ENCODE measurements at regions not wholly inside any gene's neighbourhood (a gene's known extent, or its start where the extent isn't known, plus 50 kb on each side); places are given as distances from the start of the nearest gene placed in this dataset.

DNA sequence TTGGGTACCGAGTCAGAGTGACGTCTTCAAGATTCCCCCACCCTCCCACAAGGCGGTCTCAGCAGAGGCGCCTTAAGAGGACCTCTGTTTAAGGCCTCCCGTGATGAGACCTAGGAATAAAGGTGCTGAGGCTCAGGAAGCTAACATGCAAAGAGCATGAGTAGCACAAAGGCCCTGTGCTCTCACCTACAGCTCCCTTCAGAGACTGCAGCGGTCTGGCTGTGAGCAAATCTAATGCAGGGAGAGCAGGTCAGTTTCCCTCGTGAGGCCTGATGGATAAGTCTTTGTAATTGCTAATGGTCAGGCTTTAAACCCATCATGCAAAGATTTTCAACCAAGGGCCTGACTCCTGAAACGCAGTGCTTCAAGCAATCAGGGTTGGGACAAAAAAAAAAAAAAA lies 909.3 kb upstream of the GHITM start:
- no peak overlapping the region for H2AFZ ChIP-seq (ENCODE audit: low read length)
- no peak overlapping the region for H3K4me2 ChIP-seq (ENCODE audit: low read length)
- DNase-seq (no peak), ATAC-seq (no peak)
- H3F3A ChIP-seq (ENCODE audit: low read length, unreplicated experiment): no peaks in the 10 kb centered on the region
- no peaks in the 10 kb centered on the region for H3K9me3 ChIP-seq (ENCODE audit: low read length)
- no peaks in the 10 kb centered on the region for H4K20me1 ChIP-seq (ENCODE audit: low read length)
- no peaks in the 10 kb centered on the region for H3K27me3 ChIP-seq (ENCODE audit: low read length)
- intact Hi-C loops (cut with micrococcal nuclease): no loop called here
- ChIA-PET POLR2A (ENCODE audit: unreplicated experiment) (no interaction called here), CTCF (no interaction called here)
- BruUV-seq (replicated peaks): no TSS peak
- TF ChIP-seq EZH2 (IDR thresholded peaks at IDR 0.05; ENCODE audit: low read length, unreplicated experiment): no peak
- no peak for TF ChIP-seq EZH2phosphoT487 (IDR thresholded peaks at IDR 0.05; ENCODE audit: borderline replicate concordance, low read length)
- TF ChIP-seq, protein P1, sequence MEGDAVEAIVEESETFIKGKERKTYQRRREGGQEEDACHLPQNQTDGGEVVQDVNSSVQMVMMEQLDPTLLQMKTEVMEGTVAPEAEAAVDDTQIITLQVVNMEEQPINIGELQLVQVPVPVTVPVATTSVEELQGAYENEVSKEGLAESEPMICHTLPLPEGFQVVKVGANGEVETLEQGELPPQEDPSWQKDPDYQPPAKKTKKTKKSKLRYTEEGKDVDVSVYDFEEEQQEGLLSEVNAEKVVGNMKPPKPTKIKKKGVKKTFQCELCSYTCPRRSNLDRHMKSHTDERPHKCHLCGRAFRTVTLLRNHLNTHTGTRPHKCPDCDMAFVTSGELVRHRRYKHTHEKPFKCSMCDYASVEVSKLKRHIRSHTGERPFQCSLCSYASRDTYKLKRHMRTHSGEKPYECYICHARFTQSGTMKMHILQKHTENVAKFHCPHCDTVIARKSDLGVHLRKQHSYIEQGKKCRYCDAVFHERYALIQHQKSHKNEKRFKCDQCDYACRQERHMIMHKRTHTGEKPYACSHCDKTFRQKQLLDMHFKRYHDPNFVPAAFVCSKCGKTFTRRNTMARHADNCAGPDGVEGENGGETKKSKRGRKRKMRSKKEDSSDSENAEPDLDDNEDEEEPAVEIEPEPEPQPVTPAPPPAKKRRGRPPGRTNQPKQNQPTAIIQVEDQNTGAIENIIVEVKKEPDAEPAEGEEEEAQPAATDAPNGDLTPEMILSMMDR (conservative IDR thresholded peaks at IDR 0.05; ENCODE audit: low read depth, low read length): no peak
- no peaks in the 10 kb centered on the region for H3K9me2 ChIP-seq (replicated peaks; ENCODE audit: low read length)
- no peak overlapping the region for H3K9ac ChIP-seq (ENCODE audit: low read length)
- no peaks in the 10 kb centered on the region for H3K36me3 ChIP-seq (ENCODE audit: low read depth, low read length)
- no peaks in the 10 kb centered on the region for H3K79me2 ChIP-seq (ENCODE audit: low read length)
- no peaks in the 10 kb centered on the region for H3K4me1 ChIP-seq (ENCODE audit: insufficient read depth, low read length)
- no peak overlapping the region for H3K27ac ChIP-seq (ENCODE audit: low read length)
- H3K4me3 ChIP-seq (ENCODE audit: low read length): no peak overlapping the region

DNA sequence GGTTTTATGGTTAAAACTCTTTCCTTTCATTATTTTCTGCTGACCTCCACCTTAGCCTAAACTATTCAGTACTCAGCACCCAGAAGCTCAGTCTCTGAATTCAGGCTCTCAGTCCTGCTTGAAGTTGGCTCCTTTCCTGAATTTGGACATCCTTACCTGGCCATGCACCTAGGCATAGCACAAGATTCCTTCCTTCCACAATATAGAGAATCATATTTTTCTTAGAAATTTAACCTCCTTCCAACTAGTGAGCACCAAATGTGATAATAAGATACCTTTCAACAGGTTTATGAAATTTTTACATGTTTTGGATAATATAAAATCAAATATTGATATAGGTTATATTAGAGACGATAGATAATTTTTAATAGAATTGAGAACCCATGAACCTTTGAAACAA lies 905.6 kb upstream of the GHITM start:
- CTCF ChIA-PET: no interaction called here
- no peak overlapping the region for H3K9ac ChIP-seq (ENCODE audit: low read length)
- H3K4me2 ChIP-seq (ENCODE audit: low read length): no peak overlapping the region
- POLR2A ChIA-PET (ENCODE audit: unreplicated experiment): no interaction called here
- H4K20me1 ChIP-seq (ENCODE audit: low read length): no peaks in the 10 kb centered on the region
- no peaks in the 10 kb centered on the region for H3F3A ChIP-seq (ENCODE audit: low read length, unreplicated experiment)
- intact Hi-C loops (cut with micrococcal nuclease): no loop called here
- H3K36me3 ChIP-seq (ENCODE audit: low read depth, low read length): no peaks in the 10 kb centered on the region
- no peaks in the 10 kb centered on the region for H3K9me2 ChIP-seq (replicated peaks; ENCODE audit: low read length)
- H3K27ac ChIP-seq (ENCODE audit: low read length): no peak overlapping the region
- no peaks in the 10 kb centered on the region for H3K79me2 ChIP-seq (ENCODE audit: low read length)
- H2AFZ ChIP-seq (ENCODE audit: low read length): no peak overlapping the region
- no TSS peak for BruUV-seq (replicated peaks)
- no peaks in the 10 kb centered on the region for H3K27me3 ChIP-seq (ENCODE audit: low read length)
- TF ChIP-seq EZH2phosphoT487 (IDR thresholded peaks at IDR 0.05; ENCODE audit: borderline replicate concordance, low read length) (no peak), EZH2 (IDR thresholded peaks at IDR 0.05; ENCODE audit: low read length, unreplicated experiment) (no peak)
- TF ChIP-seq, protein P1 (conservative IDR thresholded peaks at IDR 0.05; ENCODE audit: low read depth, low read length): no peak
- H3K4me1 ChIP-seq (ENCODE audit: insufficient read depth, low read length): no peaks in the 10 kb centered on the region
- DNase-seq: no peak
- H3K9me3 ChIP-seq (ENCODE audit: low read length): no peaks in the 10 kb centered on the region
- no peak for ATAC-seq
- H3K4me3 ChIP-seq (ENCODE audit: low read length): no peak overlapping the region

DNA sequence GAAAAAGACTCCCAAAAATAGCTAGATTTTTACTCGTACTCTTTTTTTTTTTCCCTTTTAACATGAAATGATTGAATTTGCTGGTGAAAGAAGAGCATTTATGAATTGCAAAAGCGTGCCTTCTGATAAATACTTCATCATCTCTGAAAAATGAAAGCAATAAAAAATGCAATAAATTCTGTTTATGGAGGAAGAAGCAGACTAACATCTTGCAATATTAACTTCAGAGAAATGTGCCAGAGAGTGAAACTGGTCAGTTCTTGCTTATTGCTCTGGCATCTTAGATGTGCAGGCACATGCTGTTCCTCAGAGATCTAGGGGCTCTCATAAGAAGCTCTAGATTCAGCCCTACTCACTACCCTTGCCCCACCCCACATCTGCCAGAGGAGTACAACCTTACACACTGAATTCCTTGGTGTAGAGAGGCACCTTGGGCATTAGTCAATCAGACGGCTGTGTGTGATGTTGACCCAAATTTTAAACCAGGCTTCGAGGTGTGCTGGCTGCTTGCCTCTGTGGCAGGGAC lies 891.1 kb upstream of the GHITM start:
- ChIA-PET POLR2A (ENCODE audit: unreplicated experiment) (no interaction called here), CTCF (no interaction called here)
- H3F3A ChIP-seq (ENCODE audit: low read length, unreplicated experiment): no peaks in the 10 kb centered on the region
- TF ChIP-seq, protein P1 (conservative IDR thresholded peaks at IDR 0.05; ENCODE audit: low read depth, low read length): no peak
- TF ChIP-seq EZH2phosphoT487 (IDR thresholded peaks at IDR 0.05; ENCODE audit: borderline replicate concordance, low read length): no peak
- TF ChIP-seq EZH2 (IDR thresholded peaks at IDR 0.05; ENCODE audit: low read length, unreplicated experiment): no peak
- no peak for ATAC-seq
- no TSS peak for BruUV-seq (replicated peaks)
- H2AFZ ChIP-seq (ENCODE audit: low read length): no peak overlapping the region
- H3K27ac ChIP-seq (ENCODE audit: low read length): no peak overlapping the region
- H3K36me3 ChIP-seq (ENCODE audit: low read depth, low read length): no peaks in the 10 kb centered on the region
- no peak for DNase-seq
- no peak overlapping the region for H3K4me2 ChIP-seq (ENCODE audit: low read length)
- H3K27me3 ChIP-seq (ENCODE audit: low read length): no peaks in the 10 kb centered on the region
- no peak overlapping the region for H3K9ac ChIP-seq (ENCODE audit: low read length)
- intact Hi-C loops (cut with micrococcal nuclease): no loop called here
- H3K79me2 ChIP-seq (ENCODE audit: low read length): no peaks in the 10 kb centered on the region
- H3K9me3 ChIP-seq (ENCODE audit: low read length): no peaks in the 10 kb centered on the region
- no peaks in the 10 kb centered on the region for H4K20me1 ChIP-seq (ENCODE audit: low read length)
- H3K9me2 ChIP-seq (replicated peaks; ENCODE audit: low read length): no peaks in the 10 kb centered on the region
- H3K4me1 ChIP-seq (ENCODE audit: insufficient read depth, low read length): no peaks in the 10 kb centered on the region
- no peak overlapping the region for H3K4me3 ChIP-seq (ENCODE audit: low read length)

Measured in PC-3 (cell line).